ENCODE measurements at regions not wholly inside any gene's neighbourhood (a gene's known extent, or its start where the extent isn't known, plus 50 kb on each side); places are given as distances from the start of the nearest gene placed in this dataset.

GRCh38 chr21:24850121-24850520 lies 757.2 kb downstream of the MRPL39 start:
- Histone ChIP-seq H3K27ac (ENCODE audit: low read depth in 1 of 2, low read length in 2 of 2) (no peak overlapping the region), H3K36me3 (ENCODE audit: control insufficient read depth in 4 of 4, insufficient read depth in 3 of 4, low read depth in 1 of 4, low read length in 3 of 4) (no peaks in the 10 kb centered on the region), H3K9ac (ENCODE audit: low read depth in 1 of 2, low read length in 2 of 2) (no peak overlapping the region), H3K27me3 (ENCODE audit: control insufficient read depth in 4 of 4, insufficient read depth in 4 of 4, low read length in 3 of 4) (no peaks in the 10 kb centered on the region), H3K4me3 (ENCODE audit: low read depth in 1 of 3, low read length in 3 of 3) (no peak overlapping the region), H3K9me3 (ENCODE audit: control insufficient read depth in 4 of 4, low read length in 3 of 4) (no peaks in the 10 kb centered on the region), H3K4me1 (ENCODE audit: control insufficient read depth in 4 of 4, insufficient read depth in 4 of 4, low read length in 3 of 4) (no peaks in the 10 kb centered on the region)
- DNase-seq (ENCODE audit: low spot score), result no peak
- no peak for TF ChIP-seq JUND (IDR thresholded peaks at IDR 0.05)
- no peak for TF ChIP-seq YY1 (IDR thresholded peaks at IDR 0.05)
- WGBS, result 86% methylated on average over 1 of the region's 1 CpG

DNA sequence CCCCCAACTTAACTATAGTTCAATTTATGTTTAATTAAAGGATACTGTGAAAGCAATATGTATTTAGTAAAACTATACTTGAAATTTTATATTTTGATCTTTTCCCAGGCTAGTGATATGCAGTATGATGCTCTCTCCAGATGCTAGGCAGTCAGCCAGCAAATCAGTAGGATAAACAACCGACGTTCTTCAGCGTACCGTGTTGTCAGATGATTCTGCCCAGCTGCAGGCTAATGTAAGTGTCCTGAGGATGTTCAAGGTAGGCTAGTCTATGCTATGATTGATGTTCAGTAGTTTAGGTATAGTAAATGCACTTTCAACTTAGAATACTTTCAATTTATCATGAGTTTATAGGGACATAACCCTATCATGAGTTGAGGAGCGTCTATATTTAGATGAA lies 762.6 kb downstream of the MRPL39 start:
- DNase-seq (ENCODE audit: low spot score), result no peak
- WGBS, result 58% methylated on average over 5 of the region's 5 CpGs

More for the DNA sequence above, 762.6 kb downstream of the MRPL39 start:
- H3K27ac ChIP-seq (ENCODE audit: low read depth in 1 of 2, low read length in 2 of 2), result no peak overlapping the region
- no peak overlapping the region for H3K9ac ChIP-seq (ENCODE audit: low read depth in 1 of 2, low read length in 2 of 2)
- no peaks in the 10 kb centered on the region for H3K36me3 ChIP-seq (ENCODE audit: control insufficient read depth in 4 of 4, insufficient read depth in 3 of 4, low read depth in 1 of 4, low read length in 3 of 4)
- H3K4me3 ChIP-seq (ENCODE audit: low read depth in 1 of 3, low read length in 3 of 3), result no peak overlapping the region
- H3K27me3 ChIP-seq (ENCODE audit: control insufficient read depth in 4 of 4, insufficient read depth in 4 of 4, low read length in 3 of 4), result no peaks in the 10 kb centered on the region
- H3K4me1 ChIP-seq (ENCODE audit: control insufficient read depth in 4 of 4, insufficient read depth in 4 of 4, low read length in 3 of 4), result no peaks in the 10 kb centered on the region
- no peaks in the 10 kb centered on the region for H3K9me3 ChIP-seq (ENCODE audit: control insufficient read depth in 4 of 4, low read length in 3 of 4)
- TF ChIP-seq TAF1 (conservative IDR thresholded peaks at IDR 0.05) (no peak), JUND (IDR thresholded peaks at IDR 0.05) (no peak), RXRA (IDR thresholded peaks at IDR 0.05) (no peak), YY1 (IDR thresholded peaks at IDR 0.05) (no peak), FOXA1 (IDR thresholded peaks at IDR 0.05) (no peak), SP1 (IDR thresholded peaks at IDR 0.05) (no peak), NR2F2 (IDR thresholded peaks at IDR 0.05) (no peak), HNF4G (IDR thresholded peaks at IDR 0.05) (no peak), ATF3 (IDR thresholded peaks at IDR 0.05) (no peak), FOXA2 (IDR thresholded peaks at IDR 0.05) (no peak), GABPA (IDR thresholded peaks at IDR 0.05 in 1 of 2, conservative IDR thresholded peaks at IDR 0.05 in 1 of 2) (no peak), EGR1 (IDR thresholded peaks at IDR 0.05; ENCODE audit: low read depth in 2 of 2) (no peak), HNF4A (conservative IDR thresholded peaks at IDR 0.05) (no peak), RAD21 (IDR thresholded peaks at IDR 0.05) (no peak), MAX (IDR thresholded peaks at IDR 0.05) (no peak)
- TF ChIP-seq, protein P1, sequence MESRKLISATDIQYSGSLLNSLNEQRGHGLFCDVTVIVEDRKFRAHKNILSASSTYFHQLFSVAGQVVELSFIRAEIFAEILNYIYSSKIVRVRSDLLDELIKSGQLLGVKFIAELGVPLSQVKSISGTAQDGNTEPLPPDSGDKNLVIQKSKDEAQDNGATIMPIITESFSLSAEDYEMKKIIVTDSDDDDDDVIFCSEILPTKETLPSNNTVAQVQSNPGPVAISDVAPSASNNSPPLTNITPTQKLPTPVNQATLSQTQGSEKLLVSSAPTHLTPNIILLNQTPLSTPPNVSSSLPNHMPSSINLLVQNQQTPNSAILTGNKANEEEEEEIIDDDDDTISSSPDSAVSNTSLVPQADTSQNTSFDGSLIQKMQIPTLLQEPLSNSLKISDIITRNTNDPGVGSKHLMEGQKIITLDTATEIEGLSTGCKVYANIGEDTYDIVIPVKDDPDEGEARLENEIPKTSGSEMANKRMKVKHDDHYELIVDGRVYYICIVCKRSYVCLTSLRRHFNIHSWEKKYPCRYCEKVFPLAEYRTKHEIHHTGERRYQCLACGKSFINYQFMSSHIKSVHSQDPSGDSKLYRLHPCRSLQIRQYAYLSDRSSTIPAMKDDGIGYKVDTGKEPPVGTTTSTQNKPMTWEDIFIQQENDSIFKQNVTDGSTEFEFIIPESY (IDR thresholded peaks at IDR 0.05), result no peak
- TF ChIP-seq, protein P2, sequence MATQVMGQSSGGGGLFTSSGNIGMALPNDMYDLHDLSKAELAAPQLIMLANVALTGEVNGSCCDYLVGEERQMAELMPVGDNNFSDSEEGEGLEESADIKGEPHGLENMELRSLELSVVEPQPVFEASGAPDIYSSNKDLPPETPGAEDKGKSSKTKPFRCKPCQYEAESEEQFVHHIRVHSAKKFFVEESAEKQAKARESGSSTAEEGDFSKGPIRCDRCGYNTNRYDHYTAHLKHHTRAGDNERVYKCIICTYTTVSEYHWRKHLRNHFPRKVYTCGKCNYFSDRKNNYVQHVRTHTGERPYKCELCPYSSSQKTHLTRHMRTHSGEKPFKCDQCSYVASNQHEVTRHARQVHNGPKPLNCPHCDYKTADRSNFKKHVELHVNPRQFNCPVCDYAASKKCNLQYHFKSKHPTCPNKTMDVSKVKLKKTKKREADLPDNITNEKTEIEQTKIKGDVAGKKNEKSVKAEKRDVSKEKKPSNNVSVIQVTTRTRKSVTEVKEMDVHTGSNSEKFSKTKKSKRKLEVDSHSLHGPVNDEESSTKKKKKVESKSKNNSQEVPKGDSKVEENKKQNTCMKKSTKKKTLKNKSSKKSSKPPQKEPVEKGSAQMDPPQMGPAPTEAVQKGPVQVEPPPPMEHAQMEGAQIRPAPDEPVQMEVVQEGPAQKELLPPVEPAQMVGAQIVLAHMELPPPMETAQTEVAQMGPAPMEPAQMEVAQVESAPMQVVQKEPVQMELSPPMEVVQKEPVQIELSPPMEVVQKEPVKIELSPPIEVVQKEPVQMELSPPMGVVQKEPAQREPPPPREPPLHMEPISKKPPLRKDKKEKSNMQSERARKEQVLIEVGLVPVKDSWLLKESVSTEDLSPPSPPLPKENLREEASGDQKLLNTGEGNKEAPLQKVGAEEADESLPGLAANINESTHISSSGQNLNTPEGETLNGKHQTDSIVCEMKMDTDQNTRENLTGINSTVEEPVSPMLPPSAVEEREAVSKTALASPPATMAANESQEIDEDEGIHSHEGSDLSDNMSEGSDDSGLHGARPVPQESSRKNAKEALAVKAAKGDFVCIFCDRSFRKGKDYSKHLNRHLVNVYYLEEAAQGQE (IDR thresholded peaks at IDR 0.05), result no peak
- TF ChIP-seq, protein P3, sequence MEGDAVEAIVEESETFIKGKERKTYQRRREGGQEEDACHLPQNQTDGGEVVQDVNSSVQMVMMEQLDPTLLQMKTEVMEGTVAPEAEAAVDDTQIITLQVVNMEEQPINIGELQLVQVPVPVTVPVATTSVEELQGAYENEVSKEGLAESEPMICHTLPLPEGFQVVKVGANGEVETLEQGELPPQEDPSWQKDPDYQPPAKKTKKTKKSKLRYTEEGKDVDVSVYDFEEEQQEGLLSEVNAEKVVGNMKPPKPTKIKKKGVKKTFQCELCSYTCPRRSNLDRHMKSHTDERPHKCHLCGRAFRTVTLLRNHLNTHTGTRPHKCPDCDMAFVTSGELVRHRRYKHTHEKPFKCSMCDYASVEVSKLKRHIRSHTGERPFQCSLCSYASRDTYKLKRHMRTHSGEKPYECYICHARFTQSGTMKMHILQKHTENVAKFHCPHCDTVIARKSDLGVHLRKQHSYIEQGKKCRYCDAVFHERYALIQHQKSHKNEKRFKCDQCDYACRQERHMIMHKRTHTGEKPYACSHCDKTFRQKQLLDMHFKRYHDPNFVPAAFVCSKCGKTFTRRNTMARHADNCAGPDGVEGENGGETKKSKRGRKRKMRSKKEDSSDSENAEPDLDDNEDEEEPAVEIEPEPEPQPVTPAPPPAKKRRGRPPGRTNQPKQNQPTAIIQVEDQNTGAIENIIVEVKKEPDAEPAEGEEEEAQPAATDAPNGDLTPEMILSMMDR (IDR thresholded peaks at IDR 0.05; ENCODE audit: low read depth, low read length, missing input control), result no peak
